ENCODE measurements at regions not wholly inside any gene's neighbourhood (a gene's known extent, or its start where the extent isn't known, plus 50 kb on each side); places are given as distances from the start of the nearest gene placed in this dataset.
A peak's percentile ranks its signal among the peaks of the same experiment; 100 is the strongest.

DNA sequence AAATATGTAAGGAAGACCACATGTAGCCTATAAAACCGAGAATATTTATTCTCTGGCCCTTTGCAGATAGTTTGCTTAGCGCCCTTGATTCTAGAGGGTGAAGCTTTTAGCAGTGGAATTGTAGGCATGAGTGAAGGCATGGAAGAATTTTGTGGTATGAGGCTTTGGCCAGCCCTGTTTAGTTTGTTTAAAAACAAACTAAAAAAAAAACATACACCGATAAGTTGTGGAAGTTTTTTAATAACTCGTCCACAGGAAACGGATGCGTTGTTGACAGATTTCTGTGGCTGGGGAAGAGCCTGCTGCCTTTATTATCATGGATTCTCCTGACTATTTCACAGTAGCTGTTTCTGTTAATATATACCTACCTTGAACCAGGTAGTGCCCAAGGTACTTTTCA is 194.7 kb upstream of the LNX1 start:
- no peak overlapping the region for H3K4me3 Mint-ChIP-seq
- H3K4me1 Mint-ChIP-seq = no peaks in the 10 kb centered on the region
- H3K27me3 Mint-ChIP-seq = peaks cover 24% of the 10 kb centered on the region
- no peak for ATAC-seq
- no peaks in the 10 kb centered on the region for H3K9me3 Mint-ChIP-seq
- no peak for DNase-seq
- no peak overlapping the region for H3K27ac Mint-ChIP-seq

DNA sequence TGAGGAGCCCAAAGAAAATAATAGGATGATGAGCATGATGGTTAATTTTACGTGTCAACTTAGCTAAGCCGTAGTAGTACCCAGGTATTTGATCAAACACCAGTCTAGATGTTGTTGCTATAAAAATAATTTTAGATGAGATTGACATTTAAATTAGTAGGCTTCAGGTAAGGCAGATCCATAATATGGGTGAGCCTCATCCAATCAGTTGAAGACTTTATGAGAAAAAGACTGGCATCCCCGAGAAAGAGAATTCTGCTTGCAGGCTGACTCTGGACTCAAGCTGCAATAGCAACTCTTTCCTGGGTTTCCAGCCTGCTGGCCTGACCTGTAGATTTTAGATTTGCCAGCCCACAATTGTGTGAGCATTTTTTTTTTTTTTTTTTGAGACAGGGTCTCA is 192.8 kb upstream of the LNX1 start:
- Mint-ChIP-seq H3K4me1 (no peaks in the 10 kb centered on the region), H3K27ac (no peak overlapping the region), H3K4me3 (no peak overlapping the region), H3K9me3 (no peaks in the 10 kb centered on the region), H3K27me3 (peaks cover 12% of the 10 kb centered on the region)
- DNase-seq = no peak
- ATAC-seq = no peak

DNA sequence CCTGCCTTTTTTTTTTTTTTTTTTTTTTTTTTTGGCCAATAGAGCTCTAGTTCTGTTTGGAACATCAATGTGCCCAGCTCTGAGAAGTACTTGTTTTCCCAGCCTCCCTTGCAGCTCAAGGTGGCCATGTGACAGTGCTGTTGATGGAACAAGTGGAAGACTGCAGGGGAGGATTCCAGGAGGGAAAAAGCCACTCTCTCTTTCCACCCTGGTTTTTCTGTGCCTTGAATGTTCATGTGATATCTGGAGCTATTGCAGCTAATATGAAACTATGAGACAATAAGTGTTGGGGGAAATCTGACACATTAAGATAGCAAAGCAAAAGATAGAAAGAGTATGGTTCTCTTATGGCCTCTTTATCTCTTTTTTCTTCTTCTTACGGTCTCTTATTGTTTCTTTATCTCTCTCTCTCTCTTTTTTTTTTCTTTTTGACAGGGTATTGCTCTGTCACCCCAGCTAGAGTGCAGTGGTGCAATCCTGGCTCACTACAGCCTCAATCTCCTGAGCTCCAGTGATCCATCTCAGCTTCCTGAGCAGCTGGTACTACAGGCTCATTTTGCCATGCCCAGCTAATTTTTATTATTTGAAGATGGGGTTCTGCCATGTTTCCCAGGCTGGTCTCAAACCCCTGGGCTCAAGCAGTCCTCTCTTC is 192.0 kb upstream of the LNX1 start:
- Mint-ChIP-seq H3K9me3 (no peaks in the 10 kb centered on the region), H3K4me1 (no peaks in the 10 kb centered on the region), H3K27me3 (peaks cover 8% of the 10 kb centered on the region), H3K4me3 (no peak overlapping the region), H3K27ac (no peak overlapping the region)
- DNase-seq (no peak), ATAC-seq (no peak)

DNA sequence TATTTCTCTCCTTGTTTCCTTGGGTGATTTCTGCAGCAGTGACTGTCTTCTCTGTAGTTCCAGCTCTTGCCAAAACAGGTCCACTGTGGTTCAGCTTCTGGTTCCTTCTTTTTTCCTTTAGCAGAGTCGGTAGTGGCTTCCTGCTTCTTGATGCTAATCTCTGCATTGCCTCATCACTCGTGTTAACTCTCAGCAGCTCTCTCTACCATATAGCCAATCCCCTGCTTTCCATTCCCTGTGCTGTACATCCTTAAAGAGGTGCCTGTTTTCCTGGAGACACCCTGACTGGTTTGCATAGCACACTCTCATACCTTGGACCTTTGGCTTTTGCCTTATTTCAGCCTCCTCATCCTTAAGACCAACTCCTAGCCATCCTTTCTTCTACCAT is 191.2 kb upstream of the LNX1 start:
- no peaks in the 10 kb centered on the region for H3K4me1 Mint-ChIP-seq
- no peaks in the 10 kb centered on the region for H3K9me3 Mint-ChIP-seq
- ATAC-seq = no peak
- H3K27me3 Mint-ChIP-seq = peaks cover 8% of the 10 kb centered on the region
- H3K4me3 Mint-ChIP-seq = no peak overlapping the region
- no peak for DNase-seq
- H3K27ac Mint-ChIP-seq = no peak overlapping the region

DNA sequence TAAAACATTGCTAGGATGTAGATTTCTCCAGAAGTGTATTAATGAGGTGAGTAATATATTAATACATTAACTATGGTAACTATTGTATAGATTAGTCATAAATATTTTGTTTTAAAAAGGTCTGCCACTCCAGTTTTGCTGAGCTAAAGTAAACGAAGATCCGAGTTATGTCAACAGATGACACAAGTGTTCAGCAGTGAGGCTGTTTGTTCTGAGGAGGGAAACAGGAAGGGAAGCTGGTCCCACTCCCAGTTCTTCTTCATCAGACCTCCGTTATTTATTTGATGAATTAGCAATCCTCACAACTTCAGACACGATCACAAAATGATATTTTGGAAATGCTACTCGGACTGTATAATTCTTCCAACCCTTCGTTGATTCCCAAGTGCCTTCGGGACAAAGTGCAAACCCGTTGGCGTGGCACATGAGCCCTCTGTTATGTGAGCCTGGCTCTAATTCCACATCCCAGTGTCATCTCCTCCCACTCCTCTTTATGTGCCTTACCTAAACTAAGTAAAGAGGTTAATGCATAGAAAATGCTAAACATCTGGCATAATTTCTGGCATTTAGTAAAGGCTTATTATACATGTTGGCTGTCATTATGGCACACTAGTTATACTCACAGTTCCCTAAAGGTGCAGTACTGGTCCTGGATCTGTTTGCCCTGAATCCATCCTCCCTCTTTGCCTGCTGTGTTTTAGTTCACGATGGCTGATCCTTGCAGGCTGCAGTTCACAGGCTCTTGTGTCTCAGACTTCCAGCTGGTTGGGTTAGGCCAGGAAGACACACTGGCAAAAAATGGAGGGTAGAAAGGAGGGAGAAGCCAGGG is 190.6 kb upstream of the LNX1 start:
- DNase-seq (no peak), ATAC-seq (no peak)
- Mint-ChIP-seq H3K4me1 (no peaks in the 10 kb centered on the region), H3K9me3 (no peaks in the 10 kb centered on the region), H3K27ac (no peak overlapping the region), H3K27me3 (peaks cover 8% of the 10 kb centered on the region), H3K4me3 (no peak overlapping the region)

DNA sequence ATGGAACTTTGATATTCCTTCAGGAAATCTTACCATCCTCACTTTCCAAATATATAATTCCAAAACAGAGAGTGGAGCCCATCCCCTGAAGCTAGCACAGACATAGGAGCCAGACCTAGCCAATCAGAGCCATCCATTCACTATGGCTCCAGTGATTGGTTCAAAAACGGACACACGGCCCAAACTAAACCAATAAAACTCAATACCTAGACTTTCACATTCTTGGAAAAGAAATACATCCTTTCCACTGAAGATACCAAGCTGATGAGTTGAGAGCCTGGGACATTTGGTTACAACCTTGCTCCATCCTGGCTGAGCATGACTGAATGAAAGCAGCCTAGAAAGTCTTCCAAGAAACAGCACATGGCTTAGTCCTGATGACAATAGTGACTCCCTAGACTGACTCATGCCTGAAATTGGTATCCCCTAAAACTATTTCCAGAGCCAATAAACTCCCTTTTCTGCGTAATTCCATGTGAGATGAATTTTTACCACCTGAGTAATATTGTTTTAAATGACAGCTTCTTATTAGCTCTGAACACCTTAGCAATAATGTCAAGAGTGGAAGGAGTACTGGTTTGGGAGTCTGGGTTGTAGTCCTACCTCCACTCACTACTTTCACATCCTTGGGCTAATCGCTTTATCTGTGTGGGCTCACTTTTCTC is 189.6 kb upstream of the LNX1 start:
- DNase-seq (no peak), ATAC-seq (no peak)
- no peak overlapping the region for H3K4me3 Mint-ChIP-seq
- no peaks in the 10 kb centered on the region for H3K4me1 Mint-ChIP-seq
- no peaks in the 10 kb centered on the region for H3K9me3 Mint-ChIP-seq
- no peak overlapping the region for H3K27ac Mint-ChIP-seq
- peaks cover 8% of the 10 kb centered on the region for H3K27me3 Mint-ChIP-seq

DNA sequence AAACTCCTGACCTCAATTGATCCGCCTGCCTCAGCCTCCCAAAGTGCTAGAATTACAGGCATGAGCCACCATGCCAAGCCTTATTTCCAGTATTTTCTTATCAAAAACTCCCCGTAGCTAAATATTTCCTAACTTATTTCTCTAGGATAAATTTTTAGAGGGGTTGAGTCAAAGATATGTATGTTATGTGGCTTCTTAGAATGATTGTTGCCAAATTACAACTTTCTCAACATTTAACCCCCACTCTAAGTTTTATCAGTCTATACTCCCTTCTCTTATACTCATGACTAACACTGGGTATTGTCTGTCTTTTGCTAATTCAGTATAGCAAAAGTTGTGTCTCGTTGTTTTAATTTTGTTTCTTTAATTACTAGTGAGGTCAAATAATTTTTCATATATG is 187.7 kb upstream of the LNX1 start:
- DNase-seq (no peak), ATAC-seq (no peak)
- H3K4me1 Mint-ChIP-seq = no peaks in the 10 kb centered on the region
- H3K27me3 Mint-ChIP-seq = peaks cover 8% of the 10 kb centered on the region
- H3K4me3 Mint-ChIP-seq = no peak overlapping the region
- H3K9me3 Mint-ChIP-seq = no peaks in the 10 kb centered on the region
- H3K27ac Mint-ChIP-seq = no peak overlapping the region

DNA sequence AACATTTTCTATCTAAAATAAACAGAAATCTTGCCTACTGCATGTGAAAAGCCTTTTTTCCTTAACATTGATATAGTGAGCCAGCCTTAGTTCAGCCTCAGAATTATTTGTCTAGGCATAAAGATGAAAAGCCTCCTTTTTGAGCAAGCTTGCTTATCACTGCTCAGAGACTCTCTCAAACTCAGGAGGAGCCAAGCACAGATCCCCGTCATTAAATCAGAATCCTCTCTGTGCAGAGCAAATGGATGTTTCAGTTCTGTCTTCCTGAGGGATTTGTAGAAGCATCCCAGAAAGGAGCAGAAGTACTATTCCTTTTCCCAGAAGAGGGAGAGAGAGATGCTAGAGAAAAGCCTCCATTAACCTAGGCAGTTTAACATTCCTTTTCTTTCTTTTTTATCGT is 186.9 kb upstream of the LNX1 start:
- ATAC-seq (no peak), DNase-seq (no peak)
- no peaks in the 10 kb centered on the region for H3K9me3 Mint-ChIP-seq
- no peak overlapping the region for H3K27ac Mint-ChIP-seq
- H3K27me3 Mint-ChIP-seq = peaks cover 8% of the 10 kb centered on the region
- no peaks in the 10 kb centered on the region for H3K4me1 Mint-ChIP-seq
- no peak overlapping the region for H3K4me3 Mint-ChIP-seq

DNA sequence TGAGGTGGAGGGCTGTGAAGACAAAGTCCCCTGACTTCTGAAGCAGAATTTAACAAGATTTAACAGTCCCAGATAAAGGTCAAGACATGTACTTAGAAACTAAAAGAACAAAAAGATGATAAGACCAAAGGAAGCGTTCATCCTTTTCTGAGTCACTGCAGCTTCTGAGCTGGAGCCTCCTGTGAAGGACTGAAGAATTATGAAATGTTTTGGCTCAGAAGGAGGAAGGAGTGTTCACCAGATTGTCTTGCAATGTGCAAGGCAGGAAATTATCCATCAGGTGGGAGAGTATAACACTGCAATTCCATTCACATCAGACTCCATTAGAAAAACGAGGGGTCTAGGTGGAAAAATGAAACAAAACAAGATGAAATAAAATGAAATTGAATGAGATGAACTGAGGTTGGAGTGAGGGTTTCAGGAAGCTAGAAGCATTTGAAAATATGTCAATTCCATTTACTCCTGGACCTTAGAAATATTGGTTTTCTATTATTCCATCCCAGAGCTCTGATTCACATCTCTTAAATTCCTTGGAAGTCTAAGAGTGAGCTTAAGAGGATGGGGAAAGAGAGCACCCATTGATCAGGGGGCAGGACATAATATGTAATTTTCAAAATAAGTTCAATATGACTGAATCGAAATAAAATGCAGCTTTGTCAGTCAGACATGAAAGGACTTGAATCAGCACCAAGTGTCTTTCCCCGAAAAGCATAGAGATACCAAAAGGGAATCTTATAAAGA is 186.1 kb upstream of the LNX1 start:
- Mint-ChIP-seq H3K27me3 (peaks cover 4% of the 10 kb centered on the region), H3K27ac (no peak overlapping the region), H3K4me3 (no peak overlapping the region), H3K4me1 (no peaks in the 10 kb centered on the region), H3K9me3 (no peaks in the 10 kb centered on the region)
- DNase-seq = no peak
- no peak for ATAC-seq

DNA sequence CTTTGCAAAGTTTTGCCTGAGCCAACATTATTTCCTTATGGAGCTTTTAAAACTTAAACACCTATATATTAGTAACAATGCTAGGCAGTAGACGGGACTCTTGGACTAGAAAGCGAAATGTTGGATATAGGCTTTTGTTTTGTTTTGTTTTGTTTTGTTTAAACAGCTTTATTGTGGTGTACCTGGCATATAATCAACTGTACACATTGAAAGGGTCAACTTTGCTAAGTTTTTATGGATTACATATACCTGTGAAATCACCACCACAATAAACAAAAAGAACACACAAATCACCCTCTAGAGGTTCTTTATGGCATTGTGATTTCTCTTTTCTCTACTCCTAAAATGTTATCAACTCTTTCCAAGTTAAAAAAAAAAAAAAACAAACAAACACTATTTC is 184.9 kb upstream of the LNX1 start:
- DNase-seq (no peak), ATAC-seq (no peak)
- no peaks in the 10 kb centered on the region for H3K4me1 Mint-ChIP-seq
- H3K9me3 Mint-ChIP-seq = no peaks in the 10 kb centered on the region
- H3K4me3 Mint-ChIP-seq = no peak overlapping the region
- no peak overlapping the region for H3K27ac Mint-ChIP-seq
- no peaks in the 10 kb centered on the region for H3K27me3 Mint-ChIP-seq

DNA sequence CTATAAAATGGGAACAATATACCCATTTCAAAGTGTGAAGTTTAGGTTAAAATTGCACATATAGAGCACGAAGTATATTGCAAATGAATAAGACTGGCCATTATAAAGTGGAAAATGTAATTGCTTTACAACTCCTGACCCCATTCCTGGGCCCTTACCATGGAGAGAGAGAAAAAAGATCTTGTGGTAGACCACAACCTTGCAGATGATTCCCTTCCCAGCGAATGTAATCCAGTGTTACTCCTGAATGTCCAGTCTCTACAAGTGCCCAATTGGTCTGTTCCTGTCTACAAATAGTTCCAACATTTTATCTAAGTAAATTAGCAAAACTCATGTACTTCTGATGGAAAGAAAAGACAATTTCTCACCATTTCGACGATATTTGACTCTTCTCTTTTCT is 184.1 kb upstream of the LNX1 start:
- no peak for ATAC-seq
- Mint-ChIP-seq H3K4me1 (no peaks in the 10 kb centered on the region), H3K27me3 (no peaks in the 10 kb centered on the region), H3K4me3 (no peak overlapping the region), H3K27ac (no peak overlapping the region), H3K9me3 (no peaks in the 10 kb centered on the region)
- no peak for DNase-seq

DNA sequence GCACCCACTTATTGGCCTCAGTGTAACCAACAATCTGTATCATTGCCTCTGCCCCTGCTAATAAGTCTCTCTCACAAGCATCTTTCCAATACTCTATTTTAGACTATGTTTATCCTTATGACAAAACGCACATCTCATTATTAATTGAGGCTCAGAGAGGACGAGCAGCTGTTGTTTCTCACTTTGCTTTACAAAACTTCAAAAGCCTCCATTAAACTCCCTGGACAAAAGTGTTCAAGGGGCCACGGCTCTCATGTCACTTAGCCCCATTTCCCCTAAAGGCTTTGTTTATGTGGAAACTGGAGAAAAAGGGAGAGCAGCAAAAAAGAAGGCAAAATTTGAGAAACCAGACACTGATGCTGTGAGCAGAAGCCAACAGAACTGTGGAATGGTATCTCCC is 180.0 kb upstream of the LNX1 start:
- H3K27me3 Mint-ChIP-seq = peaks cover 8% of the 10 kb centered on the region
- no peak overlapping the region for H3K4me3 Mint-ChIP-seq
- H3K27ac Mint-ChIP-seq = no peak overlapping the region
- DNase-seq (no peak), ATAC-seq (no peak)
- no peaks in the 10 kb centered on the region for H3K4me1 Mint-ChIP-seq
- H3K9me3 Mint-ChIP-seq = no peaks in the 10 kb centered on the region

DNA sequence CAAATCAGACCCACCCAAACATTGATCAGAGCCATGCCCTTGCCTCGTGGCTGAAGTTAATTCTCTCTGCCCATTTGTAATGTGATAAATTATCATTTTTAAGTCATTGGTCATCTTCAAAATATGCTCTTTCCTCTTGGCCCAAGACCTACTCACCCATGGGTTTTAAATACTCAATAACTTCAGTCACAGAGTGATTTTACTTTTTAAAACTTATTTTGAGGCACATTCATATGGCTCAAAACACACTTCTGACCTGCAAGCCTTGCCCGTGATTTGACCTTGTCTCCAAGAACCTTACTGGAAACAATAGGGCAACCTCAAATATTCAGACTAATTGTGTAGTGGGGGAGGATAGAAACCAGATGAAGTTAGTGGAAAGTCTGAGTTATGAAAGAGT is 176.2 kb upstream of the LNX1 start:
- Mint-ChIP-seq H3K4me1 (no peaks in the 10 kb centered on the region), H3K4me3 (no peak overlapping the region), H3K27ac (no peak overlapping the region), H3K27me3 (peaks cover 8% of the 10 kb centered on the region), H3K9me3 (no peaks in the 10 kb centered on the region)
- DNase-seq = no peak
- ATAC-seq = no peak

DNA sequence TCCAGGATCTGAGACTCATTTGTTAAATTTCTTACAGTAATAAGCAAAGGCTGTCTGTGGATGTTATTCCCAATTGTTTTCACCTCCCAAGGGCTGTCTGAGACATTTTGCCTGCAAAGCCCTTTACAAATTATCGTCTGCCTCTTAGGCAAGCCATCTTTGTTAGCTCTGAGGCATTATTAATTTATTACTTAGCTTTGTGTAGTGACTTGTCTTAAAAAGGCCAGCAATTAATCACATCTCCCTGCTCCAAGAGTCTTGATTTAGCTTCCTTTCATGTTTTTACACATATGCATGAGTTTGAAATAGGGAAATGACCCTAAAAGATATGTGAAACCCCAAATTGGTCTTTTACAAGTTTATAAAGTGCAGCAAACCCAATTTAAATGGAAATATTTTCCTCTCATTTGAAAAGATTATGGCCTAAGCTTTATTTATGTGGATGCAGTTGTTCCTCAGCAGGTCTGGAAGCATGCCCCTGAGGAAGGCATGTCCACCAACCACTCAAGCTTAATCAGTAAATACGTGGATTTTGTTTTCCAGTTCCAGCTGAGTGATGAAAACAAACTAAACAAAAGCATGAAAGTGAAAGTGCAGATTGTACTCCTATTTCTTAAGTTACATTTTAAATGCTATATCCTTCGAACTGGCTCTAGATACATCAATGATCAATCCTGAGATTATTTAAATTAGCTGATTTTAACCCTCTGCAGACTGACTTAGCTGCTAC is 173.6 kb upstream of the LNX1 start:
- ATAC-seq = no peak
- Mint-ChIP-seq H3K4me1 (no peaks in the 10 kb centered on the region), H3K9me3 (peaks cover 5 to 7% of the 10 kb centered on the region in 2 donors), H3K4me3 (no peak overlapping the region), H3K27ac (no peak overlapping the region), H3K27me3 (peaks cover 8% of the 10 kb centered on the region)
- no peak for DNase-seq

DNA sequence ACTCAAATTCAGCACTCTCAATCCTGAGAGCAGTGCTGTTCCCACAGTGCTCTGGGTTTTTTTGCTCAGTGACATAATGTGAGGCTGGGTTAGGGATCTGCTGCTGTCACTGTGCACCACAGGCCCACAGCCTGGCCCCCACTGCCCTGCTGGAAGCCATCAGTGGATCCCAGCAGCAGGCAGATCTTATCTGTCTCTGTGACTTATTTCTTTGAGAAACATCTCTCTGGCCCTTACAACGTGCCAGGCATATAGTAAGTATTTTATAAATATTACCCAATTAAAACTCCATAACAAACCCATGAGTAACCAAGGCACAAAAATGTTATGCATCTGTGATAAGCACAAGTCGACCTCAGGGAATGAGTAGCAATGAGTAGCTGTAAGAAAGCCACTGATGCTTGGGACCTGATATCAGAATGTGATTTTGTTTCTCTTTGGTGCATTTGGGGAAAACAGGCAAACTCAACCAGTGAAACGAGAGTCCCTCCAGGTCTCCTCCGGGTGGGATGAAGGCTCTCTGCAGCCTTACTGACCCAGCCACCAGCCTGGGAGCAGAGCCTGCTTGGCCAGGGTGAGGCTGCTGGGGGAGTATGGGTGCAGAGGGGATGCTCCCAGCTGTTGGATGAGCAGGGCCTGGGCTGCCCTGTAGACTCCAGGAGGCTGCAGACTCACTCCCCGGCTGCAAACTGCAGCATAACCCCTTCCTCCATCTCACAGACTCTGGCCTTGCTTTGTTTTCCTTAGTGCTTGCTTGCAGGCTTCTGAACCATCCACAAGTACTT is 172.7 kb upstream of the LNX1 start:
- H3K27ac Mint-ChIP-seq = no peak overlapping the region
- peaks cover 14% of the 10 kb centered on the region for H3K27me3 Mint-ChIP-seq
- H3K4me1 Mint-ChIP-seq = no peaks in the 10 kb centered on the region
- ATAC-seq = peak; percentile 35
- no peak for DNase-seq
- H3K4me3 Mint-ChIP-seq = no peak overlapping the region
- H3K9me3 Mint-ChIP-seq = peaks cover 5 to 7% of the 10 kb centered on the region in 2 donors
